ENCODE measurements at regions not wholly inside any gene's neighbourhood (a gene's known extent, or its start where the extent isn't known, plus 50 kb on each side); places are given as distances from the start of the nearest gene placed in this dataset.

DNA sequence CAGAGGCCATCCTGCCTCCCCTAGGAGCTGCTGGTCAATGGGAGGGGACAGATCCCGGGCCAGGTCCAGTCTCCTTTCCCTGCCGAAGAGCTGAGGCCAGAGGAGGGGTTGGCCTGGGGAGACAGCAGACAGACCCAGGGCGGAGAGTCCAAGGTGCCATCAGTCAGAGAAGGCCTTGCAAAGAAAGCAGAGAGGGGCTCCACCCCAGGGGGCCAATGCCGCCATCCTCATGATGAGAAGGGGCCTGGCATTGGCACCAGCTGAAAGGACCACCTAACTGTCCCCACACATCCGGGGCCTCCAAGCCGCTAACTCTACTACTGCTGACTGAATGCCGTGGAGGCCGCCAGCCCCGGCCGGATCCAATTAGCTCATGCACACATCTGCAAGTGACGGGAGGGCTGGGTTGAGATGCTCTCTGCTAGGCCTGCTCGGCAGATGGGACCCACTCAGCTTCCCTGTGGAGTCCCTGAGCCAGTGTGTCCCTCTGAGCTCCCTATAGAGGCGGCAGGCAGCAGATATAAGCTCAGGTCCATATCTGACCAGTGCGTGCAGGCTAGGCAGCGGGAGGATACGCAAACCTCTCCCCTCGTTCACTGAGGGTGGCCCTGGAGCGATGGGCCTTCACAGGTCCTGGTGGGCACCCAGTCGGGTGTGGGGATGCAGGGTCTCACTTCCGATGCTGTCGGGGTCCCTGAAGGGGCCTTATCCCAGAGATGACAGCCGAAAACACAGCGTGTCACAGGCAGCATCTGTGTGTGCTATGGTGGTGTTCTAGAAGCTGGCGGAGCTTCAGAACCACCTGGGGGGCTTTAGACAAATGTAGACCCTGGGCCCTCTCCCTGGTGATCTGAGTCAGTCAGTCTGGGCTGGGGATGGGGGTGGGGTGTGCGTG, 183.9 kb downstream of the CTTN start:
- H3K4me3 ChIP-seq (replicated peaks in 1 of 3; ENCODE audit: insufficient read depth in 1 of 3, low read depth in 2 of 3, low read length in 3 of 3): no peak overlapping the region
- intact Hi-C loops (cut with micrococcal nuclease; ENCODE audit: unreplicated experiment) (no loop called here), in situ Hi-C loops (cut with HindIII; ENCODE audit: extremely low pct_ligation_motif_present, low pct_unique_long_range_greater_than_20kb) (no loop called here)
- no peak overlapping the region for H3K9ac ChIP-seq (ENCODE audit: insufficient read depth, low read depth, low read length)
- no peak overlapping the region for H3K4me2 ChIP-seq (ENCODE audit: low read depth, low read length)
- ChIA-PET POLR2A (no interaction called here), CTCF (ENCODE audit: low intra/inter-chr PET ratio, low total read pairs) (no interaction called here)
- no peaks in the 10 kb centered on the region for H3K9me3 ChIP-seq (ENCODE audit: low read length)
- H3K27ac ChIP-seq (ENCODE audit: extremely low read length, insufficient read depth, low read length): no peak overlapping the region
- no peaks in the 10 kb centered on the region for H3K27me3 ChIP-seq (ENCODE audit: control insufficient read depth in 1 of 2, insufficient read depth in 2 of 2, low read length in 2 of 2)
- 99% methylated on average over 19 of the region's 25 CpGs for WGBS (ENCODE audit: low lambda C conversion rate)
- no TSS peak for BruUV-seq (replicated peaks)
- ATAC-seq: no peak
- H4K20me1 ChIP-seq (ENCODE audit: insufficient read depth, low read length): peaks cover 21% of the 10 kb centered on the region; the same call in 1 of the 2 replicates
- H3K79me2 ChIP-seq (ENCODE audit: insufficient read depth, low read length): no peaks in the 10 kb centered on the region
- no peak overlapping the region for H2AFZ ChIP-seq (ENCODE audit: low read length)
- FAIRE-seq: no peak
- peaks cover under 1% of the 10 kb centered on the region; the same call in 1 of the 2 replicates for H3K4me1 ChIP-seq (ENCODE audit: insufficient read depth, low read length)
- TF ChIP-seq SIN3B (IDR thresholded peaks at IDR 0.05; ENCODE audit: low read length) (no peak), ZNF292 (CRISPR knock-in tag; IDR thresholded peaks at IDR 0.05; ENCODE audit: borderline replicate concordance, low read depth) (no peak), CHCHD3 (CRISPR knock-in tag; IDR thresholded peaks at IDR 0.05) (no peak), NFIC (IDR thresholded peaks at IDR 0.05; ENCODE audit: low read length) (no peak), HDAC2 (CRISPR knock-in tag; IDR thresholded peaks at IDR 0.05) (no peak), POLR2A (IDR thresholded peaks at IDR 0.05; ENCODE audit: insufficient read depth in 1 of 2, low read depth in 2 of 2, low read length in 2 of 2) (no peak), ZNF616 (CRISPR knock-in tag; IDR thresholded peaks at IDR 0.05; ENCODE audit: low read depth) (no peak), TAF15 (IDR thresholded peaks at IDR 0.05; ENCODE audit: low read depth, low read length, poor library complexity, severe bottlenecking) (no peak), ZSCAN29 (CRISPR knock-in tag; conservative IDR thresholded peaks at IDR 0.05) (no peak)
- TF ChIP-seq, protein P1, sequence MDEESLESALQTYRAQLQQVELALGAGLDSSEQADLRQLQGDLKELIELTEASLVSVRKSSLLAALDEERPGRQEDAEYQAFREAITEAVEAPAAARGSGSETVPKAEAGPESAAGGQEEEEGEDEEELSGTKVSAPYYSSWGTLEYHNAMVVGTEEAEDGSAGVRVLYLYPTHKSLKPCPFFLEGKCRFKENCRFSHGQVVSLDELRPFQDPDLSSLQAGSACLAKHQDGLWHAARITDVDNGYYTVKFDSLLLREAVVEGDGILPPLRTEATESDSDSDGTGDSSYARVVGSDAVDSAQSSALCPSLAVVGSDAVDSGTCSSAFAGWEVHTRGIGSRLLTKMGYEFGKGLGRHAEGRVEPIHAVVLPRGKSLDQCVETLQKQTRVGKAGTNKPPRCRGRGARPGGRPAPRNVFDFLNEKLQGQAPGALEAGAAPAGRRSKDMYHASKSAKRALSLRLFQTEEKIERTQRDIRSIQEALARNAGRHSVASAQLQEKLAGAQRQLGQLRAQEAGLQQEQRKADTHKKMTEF (CRISPR knock-in tag; IDR thresholded peaks at IDR 0.05): no peak
- TF ChIP-seq, protein P2, sequence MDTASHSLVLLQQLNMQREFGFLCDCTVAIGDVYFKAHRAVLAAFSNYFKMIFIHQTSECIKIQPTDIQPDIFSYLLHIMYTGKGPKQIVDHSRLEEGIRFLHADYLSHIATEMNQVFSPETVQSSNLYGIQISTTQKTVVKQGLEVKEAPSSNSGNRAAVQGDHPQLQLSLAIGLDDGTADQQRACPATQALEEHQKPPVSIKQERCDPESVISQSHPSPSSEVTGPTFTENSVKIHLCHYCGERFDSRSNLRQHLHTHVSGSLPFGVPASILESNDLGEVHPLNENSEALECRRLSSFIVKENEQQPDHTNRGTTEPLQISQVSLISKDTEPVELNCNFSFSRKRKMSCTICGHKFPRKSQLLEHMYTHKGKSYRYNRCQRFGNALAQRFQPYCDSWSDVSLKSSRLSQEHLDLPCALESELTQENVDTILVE (CRISPR knock-in tag; IDR thresholded peaks at IDR 0.05): no peak
- DNase-seq (ENCODE audit: low spot score): no peak
- H3K36me3 ChIP-seq (replicated peaks in 1 of 2; ENCODE audit: control insufficient read depth in 1 of 2, insufficient read depth in 2 of 2, low read length in 2 of 2): no peaks in the 10 kb centered on the region
